OCI-LY3 (cell line): ENCODE measurements at regions not wholly inside any gene's neighbourhood (a gene's known extent, or its start where the extent isn't known, plus 50 kb on each side); places are given as distances from the start of the nearest gene placed in this dataset.

Source experiments
- CTCF ChIP-seq: fragments of 200-600, 300-600 bp; sonication (generic); IDR thresholded peaks from 2 replicates; pipeline ENCODE4 v1.5.1; 2014; ENCODE audit warnings: antibody characterized with exemption, low read length, low read depth
- EZH2phosphoT487 ChIP-seq: fragments of 200-600 bp; shearing (Covaris generic); IDR thresholded peaks from 2 replicates; pipeline ENCODE4 v1.6.1; 2018; ENCODE audit warnings: antibody characterized with exemption, mixed run types, low read depth

- TF ChIP-seq CTCF (no peak), EZH2phosphoT487 (no peak)
Observed at GRCh38 chr9:1748407-1748806, 266.7 kb upstream of the SMARCA2 start.
